NCI-H82 treated with DMSO at 0.1 percent for 48 hours (cell line): ENCODE measurements at regions not wholly inside any gene's neighbourhood (a gene's known extent, or its start where the extent isn't known, plus 50 kb on each side); places are given as distances from the start of the nearest gene placed in this dataset.

Source experiments
- DNase-seq: peaks from one replicate; lab custom pipeline; 2025; ENCODE audit not compliant: unreplicated experiment; lab: John Stamatoyannopoulos, UW

- no peak for DNase-seq
These were observed 197.4 kb upstream of the IL12B start for GRCh38 chr5:159527546-159528254.

GRCh38 chr5:159531554-159532105, 201.3 kb upstream of the IL12B start:
- no peak for DNase-seq

- no peak for DNase-seq
These were observed 202.9 kb upstream of the IL12B start for GRCh38 chr5:159533197-159533596.

- no peak for DNase-seq
These were observed 205.9 kb upstream of the IL12B start for GRCh38 chr5:159536166-159536565.

DNA sequence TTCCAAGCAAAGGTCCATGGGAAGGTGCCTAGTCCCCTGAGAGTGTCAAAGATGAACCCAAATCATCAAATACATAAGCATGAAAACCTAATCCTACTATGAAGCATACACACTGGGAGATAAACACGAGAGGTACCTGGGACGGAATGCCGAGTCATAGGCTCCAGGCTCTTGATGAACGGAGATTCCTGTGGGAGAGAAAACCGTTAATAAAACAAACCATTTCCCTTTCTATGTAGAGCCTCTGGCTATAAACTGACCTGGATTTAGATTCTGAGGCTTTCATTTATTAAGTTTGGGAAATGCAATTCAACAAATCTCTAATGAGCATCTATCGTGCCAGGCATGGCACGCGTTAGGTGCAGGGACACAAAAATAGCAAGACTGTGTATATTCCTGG, 206.4 kb upstream of the IL12B start:
- no peak for DNase-seq

GRCh38 chr5:159539678-159540077, 209.4 kb upstream of the IL12B start:
- no peak for DNase-seq

DNA sequence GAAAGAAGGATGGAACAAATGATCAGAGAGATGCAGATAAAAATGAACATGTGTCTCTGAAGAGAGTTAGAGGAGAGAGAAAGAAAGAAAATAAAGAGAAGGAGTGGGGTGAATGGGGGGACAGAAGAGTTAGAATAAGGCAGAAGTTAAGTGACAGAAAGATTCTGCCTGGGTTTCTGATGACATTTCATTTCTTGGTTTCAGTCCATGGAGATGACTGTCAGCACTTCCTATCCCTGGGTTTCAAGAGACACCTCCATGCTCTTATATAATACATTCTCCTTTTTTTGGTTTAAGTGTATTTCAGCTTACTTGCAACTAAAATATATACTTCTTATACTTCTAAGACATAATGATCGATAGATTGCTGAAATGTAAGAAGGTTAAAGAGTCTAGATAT, 213.0 kb upstream of the IL12B start:
- no peak for DNase-seq

DNA sequence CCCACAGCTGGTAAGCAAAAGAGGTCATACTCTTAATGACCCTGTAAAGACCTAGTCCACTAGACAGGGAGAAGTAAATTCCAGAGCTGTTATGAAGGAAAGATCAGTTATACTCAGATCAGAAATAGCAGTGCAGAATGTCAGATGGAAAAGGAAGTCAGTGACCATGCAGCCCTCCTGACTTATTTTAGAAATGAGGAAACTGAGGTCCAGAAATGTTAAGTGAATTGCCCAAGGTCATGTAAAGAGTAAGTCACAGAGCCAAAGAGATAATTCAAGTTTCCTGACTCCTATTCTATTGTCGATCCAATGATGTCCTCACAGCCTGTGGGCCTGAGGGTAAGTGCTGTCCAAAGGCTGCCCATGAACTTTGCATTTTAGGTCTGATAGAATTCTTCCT, 214.9 kb upstream of the IL12B start:
- no peak for DNase-seq

GRCh38 chr5:159547466-159548195, 217.3 kb upstream of the IL12B start:
- no peak for DNase-seq

GRCh38 chr5:159548517-159548916, 218.2 kb upstream of the IL12B start:
- DNase-seq: no peak

DNA sequence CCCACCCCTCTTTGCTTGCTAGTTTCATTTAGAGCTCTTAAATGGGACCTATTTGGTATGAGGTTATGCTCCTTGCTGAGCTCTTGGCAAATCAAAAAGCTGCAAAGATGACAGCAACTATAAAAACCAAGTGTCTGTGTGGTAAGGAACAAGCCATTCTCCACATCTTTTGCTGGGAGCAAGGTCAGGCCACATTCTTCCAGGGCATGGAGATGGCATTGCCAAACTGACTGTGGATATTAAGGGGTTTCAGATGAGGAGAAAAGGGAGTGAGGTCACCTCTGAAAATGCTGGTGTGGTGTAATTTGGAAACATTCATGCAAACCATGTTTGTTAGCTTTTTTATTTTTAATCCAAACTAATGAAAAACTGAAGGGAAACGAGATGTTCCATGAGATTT, 218.8 kb upstream of the IL12B start:
- no peak for DNase-seq

DNA sequence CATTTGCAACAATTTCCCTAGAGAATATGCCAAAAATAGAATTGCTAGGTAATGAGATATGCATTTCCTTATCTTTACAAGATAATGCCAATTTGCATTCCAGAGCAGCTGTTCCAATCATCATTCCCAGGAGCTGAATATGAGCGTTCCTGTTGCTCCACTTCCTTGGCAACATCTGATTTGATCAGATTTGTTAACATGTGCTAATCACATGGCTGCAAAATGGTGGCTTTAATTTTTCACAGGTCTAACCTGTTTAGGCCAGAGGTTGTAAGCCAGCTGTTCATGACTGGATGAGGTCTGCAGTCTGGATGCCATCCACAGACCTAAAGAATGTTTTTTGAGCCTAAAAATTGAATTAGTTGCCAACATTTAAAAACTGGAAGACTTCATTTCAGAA, 220.7 kb upstream of the IL12B start:
- DNase-seq: no peak

GRCh38 chr5:159552751-159553150, 222.5 kb upstream of the IL12B start:
- no peak for DNase-seq

- no peak for DNase-seq
These were observed 223.5 kb upstream of the IL12B start for GRCh38 chr5:159553792-159554191.

- no peak for DNase-seq
These were observed 224.8 kb upstream of the IL12B start for GRCh38 chr5:159555084-159555483.

DNA sequence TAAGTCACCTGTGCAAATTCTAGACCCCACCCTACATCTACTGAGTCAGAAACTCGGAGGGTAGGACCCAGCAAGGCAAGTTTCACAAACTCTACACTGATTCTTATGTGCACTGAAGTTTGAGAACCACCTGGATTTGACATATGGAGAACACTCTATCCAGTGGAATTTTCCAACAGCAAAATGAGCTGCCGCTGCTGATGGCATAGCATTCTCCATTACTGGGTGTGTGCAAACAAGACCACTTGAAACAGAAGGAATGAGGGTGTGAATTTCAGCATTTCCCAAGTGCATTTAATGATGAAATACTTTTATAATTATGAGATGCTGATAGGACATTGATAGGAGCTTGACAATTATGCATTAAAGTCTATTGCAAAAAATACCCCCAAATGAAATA, 229.1 kb upstream of the IL12B start:
- DNase-seq: no peak

DNA sequence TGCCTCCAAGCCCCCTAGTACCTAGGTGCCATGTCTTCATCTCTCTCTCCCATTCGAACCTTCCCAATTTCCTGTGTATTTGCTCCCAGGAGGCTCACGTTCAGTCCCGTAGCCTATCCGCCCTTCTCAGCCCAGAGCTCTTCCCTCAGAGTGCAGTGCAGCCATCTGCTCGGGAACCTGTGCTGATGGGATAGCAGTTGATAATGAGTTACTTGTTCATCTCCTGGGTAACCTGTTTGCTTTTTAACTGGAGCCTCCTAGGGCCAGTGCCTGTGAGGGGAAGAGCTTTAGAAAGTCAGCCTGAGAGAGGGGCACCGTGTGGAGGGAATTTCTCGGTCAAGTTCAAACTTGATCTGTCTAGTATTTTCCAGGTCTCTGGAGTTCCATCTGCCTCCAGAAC, 229.8 kb upstream of the IL12B start:
- DNase-seq: no peak

DNA sequence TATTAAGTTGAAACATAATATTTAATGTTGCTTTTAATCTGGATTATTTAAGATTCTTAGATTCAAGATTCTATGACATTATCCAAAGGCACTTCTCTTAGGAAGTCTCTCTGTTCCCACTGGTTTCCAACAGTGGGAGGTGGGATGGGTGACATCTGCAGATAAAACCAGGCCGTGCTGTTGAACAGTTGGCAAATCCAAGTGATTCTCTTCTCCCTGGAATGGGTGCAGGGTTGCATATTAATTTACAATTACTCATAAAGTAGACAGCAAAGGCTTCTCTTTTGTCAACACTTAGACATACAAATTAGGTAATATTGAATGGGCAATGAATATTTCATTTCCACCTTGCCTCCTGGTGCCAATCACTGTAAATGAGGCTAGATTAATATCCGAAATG, 233.7 kb upstream of the IL12B start:
- DNase-seq: no peak

DNA sequence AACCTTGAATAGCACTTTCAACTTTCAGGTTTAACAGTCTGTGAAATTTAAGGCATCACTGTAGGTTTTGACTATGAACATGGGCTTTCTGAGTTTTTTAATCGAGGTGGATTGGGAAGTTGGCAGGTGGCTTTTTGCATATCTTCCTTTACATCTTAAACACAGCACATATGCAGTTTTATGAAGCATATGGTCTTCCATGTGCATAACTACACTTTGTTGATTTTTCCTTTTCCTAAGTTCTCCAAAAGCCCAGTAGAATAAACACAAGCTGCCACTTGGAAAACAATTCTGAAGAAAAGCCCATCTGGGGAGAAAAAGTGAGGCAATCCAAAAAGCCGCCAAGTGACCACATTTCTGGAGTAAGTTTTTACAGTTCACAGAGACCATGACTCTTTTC, 236.5 kb upstream of the IL12B start:
- DNase-seq: no peak

DNA sequence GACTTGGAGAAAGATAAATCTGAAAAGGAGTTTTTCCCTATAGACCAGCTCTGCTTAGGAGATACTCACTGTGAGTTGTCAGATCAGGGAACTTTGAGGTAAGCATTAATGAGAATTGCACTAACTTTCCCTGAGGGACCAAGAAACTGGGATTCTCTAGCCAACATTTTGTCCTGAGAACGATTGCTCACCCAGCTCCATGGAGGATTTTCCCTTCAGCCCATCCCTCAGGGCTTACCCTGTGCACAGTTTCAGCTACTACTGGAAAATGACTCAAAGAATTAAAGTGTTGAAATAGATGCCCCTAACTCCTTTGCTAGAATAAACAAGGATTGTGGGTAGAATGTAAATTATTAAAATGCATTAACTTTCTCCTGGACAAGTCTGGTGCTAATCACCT, 237.2 kb upstream of the IL12B start:
- no peak for DNase-seq

GRCh38 chr5:159571501-159572244, 241.4 kb upstream of the IL12B start:
- peak; percentile 27 for DNase-seq

DNA sequence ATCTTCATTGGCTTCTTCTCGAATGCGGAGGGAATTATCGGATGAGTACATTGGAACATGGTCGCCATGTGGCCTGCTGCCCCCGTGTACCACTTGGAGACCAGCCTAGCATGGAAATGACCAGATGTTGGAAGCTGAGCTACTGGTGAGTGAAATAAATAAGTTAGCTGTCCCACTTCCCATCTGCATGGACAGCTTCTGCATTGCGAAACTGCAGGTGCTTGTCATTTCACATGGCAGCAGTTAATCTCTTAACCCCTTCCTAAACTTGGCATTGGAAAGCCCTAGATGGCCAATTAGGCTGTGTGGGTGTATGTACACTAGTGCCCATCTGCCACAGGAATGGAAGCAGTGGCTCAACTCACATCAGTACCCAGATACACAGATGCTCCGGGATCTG, 246.6 kb upstream of the IL12B start:
- no peak for DNase-seq
